Cardiac fibroblast (primary cell): ENCODE measurements at regions not wholly inside any gene's neighbourhood (a gene's known extent, or its start where the extent isn't known, plus 50 kb on each side); places are given as distances from the start of the nearest gene placed in this dataset.

Experiments
- DNase-seq, 2 donors: peaks; one replicate each; pipeline versions ENCODE4 v3.0.0 to v3.0.0-alpha.2; 2010; ENCODE audit warnings: low read depth in 2 of 2
- H3K4me3 ChIP-seq, 2 donors: replicated peaks in 1 of 2; 1 replicate in 1 of 2; 2 replicates in 1 of 2; pipeline ENCODE4 v1.5.1; 2011; ENCODE audit warnings: low read depth in 2 of 2, low read length in 2 of 2, mild to moderate bottlenecking in 2 of 2, moderate library complexity in 1 of 2
- CTCF ChIP-seq: IDR thresholded peaks from one replicate; pipeline ENCODE4 v1.5.1; 2011; ENCODE audit warnings: low read depth, mild to moderate bottlenecking, low read length, inconsistent platforms

GRCh38 chr4:152090543-152090942 is 329.7 kb upstream of the GATB start:
- peak in 1 of 2 donors; percentile 10 for DNase-seq
- no peak for TF ChIP-seq CTCF
- H3K4me3 ChIP-seq = no peak overlapping the region

- no peak for DNase-seq
- no peak for TF ChIP-seq CTCF
- no peak overlapping the region for H3K4me3 ChIP-seq
Measured at GRCh38 chr4:152089584-152089983, 328.8 kb upstream of the GATB start.

GRCh38 chr4:152087335-152087734 is 326.5 kb upstream of the GATB start:
- no peak for TF ChIP-seq CTCF
- no peak for DNase-seq
- no peak overlapping the region for H3K4me3 ChIP-seq

- H3K4me3 ChIP-seq = no peak overlapping the region
- no peak for TF ChIP-seq CTCF
- no peak for DNase-seq
Measured at GRCh38 chr4:152085657-152086056, 324.9 kb upstream of the GATB start.

GRCh38 chr4:152083338-152083737 is 322.5 kb upstream of the GATB start:
- H3K4me3 ChIP-seq = no peak overlapping the region
- TF ChIP-seq CTCF = no peak
- DNase-seq = no peak

- DNase-seq = no peak
- no peak for TF ChIP-seq CTCF
- H3K4me3 ChIP-seq = no peak overlapping the region
Measured at GRCh38 chr4:152081024-152081423, 320.2 kb upstream of the GATB start.

- no peak for TF ChIP-seq CTCF
- no peak overlapping the region for H3K4me3 ChIP-seq
- DNase-seq = no peak
Measured at GRCh38 chr4:152079543-152080293, 318.9 kb upstream of the GATB start.
